ENCODE measurements at regions not wholly inside any gene's neighbourhood (a gene's known extent, or its start where the extent isn't known, plus 50 kb on each side); places are given as distances from the start of the nearest gene placed in this dataset.

DNA sequence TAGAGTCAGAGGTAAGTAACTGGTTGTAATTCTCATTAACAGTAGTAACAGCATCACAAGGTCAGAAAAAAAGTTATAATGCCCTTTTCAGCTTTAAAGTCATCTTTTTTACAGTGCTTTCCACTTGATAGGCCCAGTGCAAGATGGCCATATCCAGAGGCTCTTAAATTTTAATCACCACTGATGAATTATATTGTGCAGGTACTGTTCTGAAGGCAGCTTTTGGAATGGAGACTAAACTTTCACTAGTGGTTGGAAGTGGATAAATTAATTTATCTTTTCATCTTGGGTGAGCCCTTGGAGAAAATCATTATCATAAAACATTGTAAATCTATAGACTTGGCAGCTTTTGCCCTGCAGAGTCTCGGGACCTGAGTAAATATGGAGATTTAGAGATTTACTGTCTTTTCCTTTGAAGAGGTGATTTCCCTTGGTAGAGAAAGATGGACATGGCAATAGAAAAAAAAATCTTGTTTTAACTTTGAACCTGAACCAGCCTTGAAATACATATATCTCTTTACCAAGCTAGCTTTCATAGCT, 969.1 kb upstream of the NOVA1 start:
- no peaks in the 10 kb centered on the region for H3K27me3 ChIP-seq (ENCODE audit: control insufficient read depth, insufficient read depth, low read length)
- H2AFZ ChIP-seq, result no peak overlapping the region
- H3K4me2 ChIP-seq (ENCODE audit: low read length), result no peak overlapping the region
- H3K9me3 ChIP-seq (ENCODE audit: control insufficient read depth, low read length), result no peaks in the 10 kb centered on the region
- no peak overlapping the region for H3K9ac ChIP-seq
- H3K4me3 ChIP-seq (ENCODE audit: low read depth, low read length), result no peak overlapping the region
- TF ChIP-seq, protein P1, sequence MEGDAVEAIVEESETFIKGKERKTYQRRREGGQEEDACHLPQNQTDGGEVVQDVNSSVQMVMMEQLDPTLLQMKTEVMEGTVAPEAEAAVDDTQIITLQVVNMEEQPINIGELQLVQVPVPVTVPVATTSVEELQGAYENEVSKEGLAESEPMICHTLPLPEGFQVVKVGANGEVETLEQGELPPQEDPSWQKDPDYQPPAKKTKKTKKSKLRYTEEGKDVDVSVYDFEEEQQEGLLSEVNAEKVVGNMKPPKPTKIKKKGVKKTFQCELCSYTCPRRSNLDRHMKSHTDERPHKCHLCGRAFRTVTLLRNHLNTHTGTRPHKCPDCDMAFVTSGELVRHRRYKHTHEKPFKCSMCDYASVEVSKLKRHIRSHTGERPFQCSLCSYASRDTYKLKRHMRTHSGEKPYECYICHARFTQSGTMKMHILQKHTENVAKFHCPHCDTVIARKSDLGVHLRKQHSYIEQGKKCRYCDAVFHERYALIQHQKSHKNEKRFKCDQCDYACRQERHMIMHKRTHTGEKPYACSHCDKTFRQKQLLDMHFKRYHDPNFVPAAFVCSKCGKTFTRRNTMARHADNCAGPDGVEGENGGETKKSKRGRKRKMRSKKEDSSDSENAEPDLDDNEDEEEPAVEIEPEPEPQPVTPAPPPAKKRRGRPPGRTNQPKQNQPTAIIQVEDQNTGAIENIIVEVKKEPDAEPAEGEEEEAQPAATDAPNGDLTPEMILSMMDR (IDR thresholded peaks at IDR 0.05), result no peak
- no peaks in the 10 kb centered on the region for H3K79me2 ChIP-seq
- H3K36me3 ChIP-seq (ENCODE audit: control insufficient read depth, insufficient read depth, low read length), result no peaks in the 10 kb centered on the region
- H3K4me1 ChIP-seq, result no peaks in the 10 kb centered on the region
- H3K27ac ChIP-seq, result no peak overlapping the region

DNA sequence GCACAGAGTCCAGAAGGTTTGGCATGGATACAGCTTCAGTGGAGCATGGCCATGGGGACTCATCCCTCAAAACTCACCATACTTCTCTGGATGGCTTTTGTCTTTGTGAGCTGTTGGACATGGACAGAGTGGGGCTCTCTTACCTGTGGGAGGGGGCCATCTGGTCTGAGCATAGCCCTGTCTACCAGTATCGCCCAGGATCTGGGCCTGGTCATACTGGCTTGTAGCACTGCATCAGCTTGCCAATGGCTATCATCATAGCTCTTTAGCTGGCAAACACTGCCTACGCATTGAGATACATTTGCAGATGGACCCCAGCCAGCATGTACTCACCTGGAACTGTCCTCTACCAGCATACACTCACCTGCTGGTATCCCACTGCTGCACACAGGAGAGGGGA, 975.2 kb upstream of the NOVA1 start:
- Histone ChIP-seq H3K4me3 (ENCODE audit: low read depth, low read length) (no peak overlapping the region), H3K4me2 (ENCODE audit: low read length) (no peak overlapping the region), H3K9ac (no peak overlapping the region), H3K27ac (no peak overlapping the region), H3K79me2 (no peaks in the 10 kb centered on the region), H3K9me3 (ENCODE audit: control insufficient read depth, low read length) (no peaks in the 10 kb centered on the region), H3K27me3 (ENCODE audit: control insufficient read depth, insufficient read depth, low read length) (no peaks in the 10 kb centered on the region), H2AFZ (no peak overlapping the region), H3K4me1 (no peaks in the 10 kb centered on the region), H3K36me3 (ENCODE audit: control insufficient read depth, insufficient read depth, low read length) (no peaks in the 10 kb centered on the region)
- TF ChIP-seq, protein P1 (IDR thresholded peaks at IDR 0.05), result no peak

DNA sequence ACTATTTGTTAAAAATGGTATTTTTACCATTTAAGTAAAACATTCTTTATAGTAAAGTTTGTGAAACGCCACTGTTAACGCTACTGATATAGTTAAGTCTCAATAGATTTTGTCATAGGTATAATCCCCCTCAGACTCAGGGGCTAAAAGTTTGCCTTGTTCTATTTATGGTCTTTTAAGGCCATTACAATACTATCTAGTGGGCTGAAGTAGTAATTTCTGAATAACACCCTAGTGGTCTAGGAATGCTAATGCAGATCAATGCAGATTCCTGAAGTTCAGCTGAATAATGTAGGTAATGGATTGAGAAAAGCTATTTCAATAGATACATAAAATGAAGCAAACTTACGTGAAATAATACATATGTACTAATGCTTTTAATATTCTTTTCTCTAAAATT, 989.3 kb upstream of the NOVA1 start:
- no peaks in the 10 kb centered on the region for H3K27me3 ChIP-seq (ENCODE audit: control insufficient read depth, insufficient read depth, low read length)
- H3K79me2 ChIP-seq, result no peaks in the 10 kb centered on the region
- H3K27ac ChIP-seq, result no peak overlapping the region
- H2AFZ ChIP-seq, result no peak overlapping the region
- TF ChIP-seq, protein P1 (IDR thresholded peaks at IDR 0.05), result no peak
- H3K9ac ChIP-seq, result no peak overlapping the region
- no peak overlapping the region for H3K4me2 ChIP-seq (ENCODE audit: low read length)
- H3K36me3 ChIP-seq (ENCODE audit: control insufficient read depth, insufficient read depth, low read length), result no peaks in the 10 kb centered on the region
- no peaks in the 10 kb centered on the region for H3K4me1 ChIP-seq
- no peaks in the 10 kb centered on the region for H3K9me3 ChIP-seq (ENCODE audit: control insufficient read depth, low read length)
- H3K4me3 ChIP-seq (ENCODE audit: low read depth, low read length), result no peak overlapping the region

DNA sequence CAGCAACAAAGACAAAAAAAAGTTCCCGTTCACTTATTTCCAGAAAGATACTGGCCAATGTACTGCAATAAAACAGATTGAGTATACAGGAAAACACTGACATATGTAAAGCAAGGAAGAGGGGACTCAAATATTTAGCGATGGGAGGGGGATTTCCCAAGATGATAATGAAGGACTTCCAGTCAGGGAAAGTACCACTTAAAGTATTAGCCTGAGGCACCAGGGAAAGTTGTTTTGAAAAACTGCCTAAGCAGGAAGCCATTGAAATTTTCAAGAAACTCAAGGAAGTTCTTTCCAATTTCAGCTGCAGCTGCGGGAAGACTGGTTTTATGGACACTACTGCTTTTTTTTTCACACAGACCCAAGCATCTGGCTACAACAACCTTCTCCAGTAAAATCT, 1007.4 kb upstream of the NOVA1 start:
- no peak overlapping the region for H3K27ac ChIP-seq
- no peaks in the 10 kb centered on the region for H3K79me2 ChIP-seq

DNA sequence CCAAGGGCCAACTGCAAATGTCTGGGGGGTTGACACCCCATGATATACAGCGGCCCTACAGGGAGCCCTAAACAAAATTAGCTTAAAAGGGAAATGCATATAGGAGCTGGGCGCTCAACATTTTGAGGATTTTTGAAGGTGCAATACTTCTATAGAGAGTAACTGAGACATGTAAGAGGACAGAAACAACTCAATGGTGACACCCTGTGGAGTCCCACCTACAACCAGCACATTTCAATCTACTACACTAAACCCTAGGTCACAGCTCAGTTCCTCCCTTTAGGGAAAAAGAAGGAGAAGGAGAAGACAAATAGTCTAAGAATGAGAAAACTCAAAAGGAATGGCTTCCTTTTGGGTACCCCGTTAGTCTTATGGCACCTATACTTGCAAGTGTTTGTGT, 1010.5 kb upstream of the NOVA1 start:
- Histone ChIP-seq H3K9ac (no peak overlapping the region), H3K79me2 (no peaks in the 10 kb centered on the region), H3K27ac (no peak overlapping the region), H3K9me3 (ENCODE audit: control insufficient read depth, low read length) (no peaks in the 10 kb centered on the region), H3K4me2 (ENCODE audit: low read length) (no peak overlapping the region), H3K4me3 (ENCODE audit: low read depth, low read length) (no peak overlapping the region), H3K4me1 (no peaks in the 10 kb centered on the region), H3K27me3 (ENCODE audit: control insufficient read depth, insufficient read depth, low read length) (no peaks in the 10 kb centered on the region), H2AFZ (no peak overlapping the region), H3K36me3 (ENCODE audit: control insufficient read depth, insufficient read depth, low read length) (no peaks in the 10 kb centered on the region)
- TF ChIP-seq, protein P1 (IDR thresholded peaks at IDR 0.05), result no peak

More for the DNA sequence above, 1007.4 kb upstream of the NOVA1 start:
- H3K4me3 ChIP-seq (ENCODE audit: low read depth, low read length), result no peak overlapping the region
- H3K9me3 ChIP-seq (ENCODE audit: control insufficient read depth, low read length), result no peaks in the 10 kb centered on the region
- no peaks in the 10 kb centered on the region for H3K27me3 ChIP-seq (ENCODE audit: control insufficient read depth, insufficient read depth, low read length)
- TF ChIP-seq, protein P1 (IDR thresholded peaks at IDR 0.05), result no peak
- H3K36me3 ChIP-seq (ENCODE audit: control insufficient read depth, insufficient read depth, low read length), result no peaks in the 10 kb centered on the region
- H3K4me1 ChIP-seq, result no peaks in the 10 kb centered on the region
- H3K4me2 ChIP-seq (ENCODE audit: low read length), result no peak overlapping the region
- H2AFZ ChIP-seq, result no peak overlapping the region
- no peak overlapping the region for H3K9ac ChIP-seq

Data from parathyroid adenoma (tissue), 2 donors.